GM21576 (cell line): ENCODE measurements at regions not wholly inside any gene's neighbourhood (a gene's known extent, or its start where the extent isn't known, plus 50 kb on each side); places are given as distances from the start of the nearest gene placed in this dataset.
"Not testable (repeated sequence)": the region's sequence is repeated elsewhere in the genome, so short reads cannot be mapped to it uniquely, and the experiment has no call there.

Source experiments
- ATAC-seq: cut with Tn5 transposase; IDR thresholded peaks from one replicate; pipeline ENCODE4 v1.9.1; 2021; ENCODE audit warnings: mild to moderate bottlenecking, moderate library complexity; ENCODE audit not compliant: unreplicated experiment

- no peak for ATAC-seq
Observed at GRCh38 chr10:28387140-28387539, 84.3 kb upstream of the MPP7 start.

- ATAC-seq, result no peak
Observed at GRCh38 chr10:28391283-28391682, 88.4 kb upstream of the MPP7 start.

GRCh38 chr10:28393956-28394568 is 91.2 kb upstream of the MPP7 start:
- peak; percentile 81 for ATAC-seq

- no peak for ATAC-seq
Observed at GRCh38 chr10:28396331-28396730, 93.5 kb upstream of the MPP7 start.

GRCh38 chr10:28397229-28397628 is 94.4 kb upstream of the MPP7 start:
- no peak for ATAC-seq

GRCh38 chr10:28400176-28400575 is 97.3 kb upstream of the MPP7 start:
- ATAC-seq, result no peak

- no peak for ATAC-seq
Observed at GRCh38 chr10:28400681-28401080, 97.8 kb upstream of the MPP7 start.

GRCh38 chr10:28402611-28403073 is 99.8 kb upstream of the MPP7 start:
- ATAC-seq, result not testable (repeated sequence)

- ATAC-seq, result no peak
Observed at GRCh38 chr10:28403090-28403489, 100.2 kb upstream of the MPP7 start.

- no peak for ATAC-seq
Observed at GRCh38 chr10:28408237-28408777, 105.4 kb upstream of the MPP7 start.

GRCh38 chr10:28410420-28411135 is 107.7 kb upstream of the MPP7 start:
- ATAC-seq, result no peak

GRCh38 chr10:28411136-28411460 is 108.2 kb upstream of the MPP7 start:
- no peak for ATAC-seq

GRCh38 chr10:28411648-28412047 is 108.8 kb upstream of the MPP7 start:
- ATAC-seq, result peak; percentile 79

GRCh38 chr10:28418069-28418468 is 114.8 kb upstream of the WAC start:
- ATAC-seq, result no peak

- ATAC-seq, result no peak
Observed at GRCh38 chr10:28425422-28425821, 107.5 kb upstream of the WAC start.

GRCh38 chr10:28426392-28427159 is 106.3 kb upstream of the WAC start:
- no peak for ATAC-seq

GRCh38 chr10:28427376-28427775 is 105.5 kb upstream of the WAC start:
- ATAC-seq, result no peak

GRCh38 chr10:28429045-28429444 is 103.9 kb upstream of the WAC start:
- no peak for ATAC-seq

- no peak for ATAC-seq
Observed at GRCh38 chr10:28429573-28430216, 103.2 kb upstream of the WAC start.

GRCh38 chr10:28431139-28431538 is 101.8 kb upstream of the WAC start:
- ATAC-seq, result no peak

GRCh38 chr10:28432210-28432676 is 100.7 kb upstream of the WAC start:
- ATAC-seq, result peak; percentile 66
